ENCODE measurements at regions not wholly inside any gene's neighbourhood (a gene's known extent, or its start where the extent isn't known, plus 50 kb on each side); places are given as distances from the start of the nearest gene placed in this dataset.
"Not testable (repeated sequence)": the region's sequence is repeated elsewhere in the genome, so short reads cannot be mapped to it uniquely, and the experiment has no call there.

DNA sequence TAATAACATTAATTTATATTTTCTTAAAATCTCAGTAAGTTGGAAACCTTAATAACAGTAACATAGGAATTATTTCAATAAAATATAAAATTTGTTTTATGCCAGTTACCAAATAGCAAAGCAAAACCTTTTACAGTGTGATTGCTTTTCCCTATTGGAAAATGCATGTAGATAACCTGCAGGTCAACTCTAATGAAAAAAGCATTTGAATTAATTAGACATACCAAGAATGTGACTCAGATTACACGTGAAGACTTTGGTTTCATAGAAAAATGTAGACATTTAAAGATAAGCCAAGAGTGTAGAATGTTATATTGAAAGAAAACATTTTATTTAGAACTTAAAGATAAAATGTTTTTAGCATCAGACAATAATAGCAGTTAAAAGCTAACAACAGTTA is 888.1 kb downstream of the TMEM121 start:
- H3K4me3 ChIP-seq (ENCODE audit: low read depth, low read length) = no peak overlapping the region
- TF ChIP-seq MYC (IDR thresholded peaks at IDR 0.05; ENCODE audit: low read depth, low read length) = no peak
- TF ChIP-seq CTCF (IDR thresholded peaks at IDR 0.05; ENCODE audit: low read depth, low read length) = no peak
- TF ChIP-seq, protein P1, sequence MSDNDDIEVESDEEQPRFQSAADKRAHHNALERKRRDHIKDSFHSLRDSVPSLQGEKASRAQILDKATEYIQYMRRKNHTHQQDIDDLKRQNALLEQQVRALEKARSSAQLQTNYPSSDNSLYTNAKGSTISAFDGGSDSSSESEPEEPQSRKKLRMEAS (IDR thresholded peaks at IDR 0.05; ENCODE audit: low read depth, low read length) = no peak
- TF ChIP-seq POLR2A (IDR thresholded peaks at IDR 0.05; ENCODE audit: extremely low read depth, insufficient read length) = no peak
- no peak for DNase-seq (ENCODE audit: low read depth)

DNA sequence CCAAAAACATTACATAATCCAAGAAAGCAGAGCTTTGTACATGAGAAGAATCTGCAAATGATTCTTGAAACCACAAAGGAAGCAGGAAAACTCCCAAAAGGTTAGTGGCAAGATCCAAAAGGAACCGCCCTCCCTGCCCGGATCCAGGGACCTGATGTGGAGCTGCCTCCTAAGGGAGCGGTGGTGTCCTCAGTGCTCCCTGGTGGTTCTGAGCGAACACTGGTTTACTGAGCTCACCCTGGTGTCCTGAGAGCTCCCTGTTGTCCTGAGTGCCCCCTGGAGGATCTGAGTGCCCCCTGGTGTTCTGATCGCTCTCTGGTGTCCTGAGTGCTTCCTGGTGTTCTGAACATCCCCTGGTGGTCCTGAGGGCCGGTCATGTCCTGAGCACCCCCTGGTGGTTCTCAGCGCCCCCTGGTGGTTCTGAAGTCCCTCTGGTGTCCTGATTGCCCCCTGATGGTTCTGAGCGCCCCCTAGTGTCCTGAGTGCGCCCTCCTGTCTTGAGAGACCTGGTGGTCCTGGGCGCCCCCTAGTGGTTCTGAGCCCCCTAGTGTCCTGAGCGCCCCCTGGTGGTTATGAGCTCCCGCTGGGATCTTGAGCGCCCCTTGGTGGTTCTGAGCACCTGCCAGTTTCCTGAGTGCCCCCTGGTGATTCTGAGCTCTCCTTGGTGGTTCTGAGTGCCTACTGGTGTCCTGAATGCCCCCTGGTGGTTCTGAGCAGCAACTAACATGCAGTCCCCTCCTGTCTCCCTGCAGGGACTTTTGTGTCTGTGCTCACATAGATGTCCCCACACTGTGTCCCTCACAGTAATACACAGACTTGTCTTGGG is 891.1 kb downstream of the TMEM121 start:
- no peak overlapping the region for H3K4me3 ChIP-seq (ENCODE audit: low read depth, low read length)
- no peak for TF ChIP-seq MYC (IDR thresholded peaks at IDR 0.05; ENCODE audit: low read depth, low read length)
- TF ChIP-seq, protein P1 (IDR thresholded peaks at IDR 0.05; ENCODE audit: low read depth, low read length) = 0 out of 2 replicates have a peak, but pooled peaks have one; percentile 14
- TF ChIP-seq CTCF (IDR thresholded peaks at IDR 0.05; ENCODE audit: low read depth, low read length) = peak; percentile 100
- TF ChIP-seq POLR2A (IDR thresholded peaks at IDR 0.05; ENCODE audit: extremely low read depth, insufficient read length) = no peak
- peak; percentile 87 for DNase-seq (ENCODE audit: low read depth)

DNA sequence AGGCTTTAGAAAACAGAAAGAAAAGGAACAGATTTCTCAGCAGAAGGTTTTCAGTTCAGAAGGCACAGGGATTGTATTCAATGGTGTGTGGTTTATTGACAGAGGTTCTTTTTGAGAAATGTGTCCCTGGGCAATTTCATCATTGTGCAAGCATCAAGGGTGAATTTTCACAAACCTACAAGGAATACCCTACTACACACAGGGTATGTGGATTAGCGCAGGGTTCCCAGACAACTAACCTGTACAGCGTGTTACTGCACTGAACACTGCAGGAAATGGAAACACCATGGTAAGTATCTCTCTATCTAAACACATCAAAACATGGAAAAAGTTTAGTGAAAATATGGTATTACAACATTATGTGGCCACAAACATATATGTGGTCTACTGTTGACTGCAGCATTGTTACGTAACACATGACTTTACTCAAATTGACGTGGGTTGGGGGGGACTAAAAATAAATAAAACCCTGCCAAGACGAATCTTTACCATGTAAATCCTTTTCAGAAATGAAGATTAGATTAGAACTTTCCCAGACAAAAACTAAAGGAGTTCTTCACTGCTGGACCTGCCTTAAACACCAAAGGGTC is 893.1 kb downstream of the TMEM121 start:
- H3K4me3 ChIP-seq (ENCODE audit: low read depth, low read length) = no peak overlapping the region
- no peak for TF ChIP-seq POLR2A (IDR thresholded peaks at IDR 0.05; ENCODE audit: extremely low read depth, insufficient read length)
- TF ChIP-seq MYC (IDR thresholded peaks at IDR 0.05; ENCODE audit: low read depth, low read length) = no peak
- TF ChIP-seq, protein P1 (IDR thresholded peaks at IDR 0.05; ENCODE audit: low read depth, low read length) = no peak
- no peak for TF ChIP-seq CTCF (IDR thresholded peaks at IDR 0.05; ENCODE audit: low read depth, low read length)
- DNase-seq (ENCODE audit: low read depth) = peak; percentile 47

- peak; percentile 27 for TF ChIP-seq CTCF (IDR thresholded peaks at IDR 0.05; ENCODE audit: low read depth, low read length)
- H3K4me3 ChIP-seq (ENCODE audit: low read depth, low read length) = not testable (repeated sequence)
- peak; percentile 37 for DNase-seq (ENCODE audit: low read depth)
Observed at GRCh38 chr14:106421431-106422033, 895.1 kb downstream of the TMEM121 start.

DNA sequence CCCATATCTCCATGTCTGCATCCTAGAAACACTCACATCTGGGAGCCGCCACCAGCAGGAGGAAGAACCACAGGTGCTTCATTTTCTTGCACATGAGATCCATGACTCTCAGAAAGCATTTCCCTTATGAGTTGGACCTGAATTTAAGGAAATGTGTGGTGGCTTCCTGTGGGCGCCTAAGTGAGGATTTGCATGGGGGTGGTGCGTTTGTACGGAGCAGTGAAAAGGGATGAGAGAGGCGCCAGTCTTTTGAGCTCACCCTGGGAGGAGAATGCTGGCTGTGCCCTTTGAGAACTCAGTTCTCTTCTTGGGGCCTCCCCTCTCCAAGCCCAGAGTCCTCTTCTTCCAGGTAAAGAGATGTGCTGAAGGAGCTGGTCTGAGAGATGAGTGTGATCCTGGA is 895.7 kb downstream of the TMEM121 start:
- TF ChIP-seq, protein P1 (IDR thresholded peaks at IDR 0.05; ENCODE audit: low read depth, low read length) = no peak
- TF ChIP-seq POLR2A (IDR thresholded peaks at IDR 0.05; ENCODE audit: extremely low read depth, insufficient read length) = no peak
- TF ChIP-seq CTCF (IDR thresholded peaks at IDR 0.05; ENCODE audit: low read depth, low read length) = no peak
- TF ChIP-seq MYC (IDR thresholded peaks at IDR 0.05; ENCODE audit: low read depth, low read length) = no peak
- H3K4me3 ChIP-seq (ENCODE audit: low read depth, low read length) = no peak overlapping the region
- DNase-seq (ENCODE audit: low read depth) = no peak

DNA sequence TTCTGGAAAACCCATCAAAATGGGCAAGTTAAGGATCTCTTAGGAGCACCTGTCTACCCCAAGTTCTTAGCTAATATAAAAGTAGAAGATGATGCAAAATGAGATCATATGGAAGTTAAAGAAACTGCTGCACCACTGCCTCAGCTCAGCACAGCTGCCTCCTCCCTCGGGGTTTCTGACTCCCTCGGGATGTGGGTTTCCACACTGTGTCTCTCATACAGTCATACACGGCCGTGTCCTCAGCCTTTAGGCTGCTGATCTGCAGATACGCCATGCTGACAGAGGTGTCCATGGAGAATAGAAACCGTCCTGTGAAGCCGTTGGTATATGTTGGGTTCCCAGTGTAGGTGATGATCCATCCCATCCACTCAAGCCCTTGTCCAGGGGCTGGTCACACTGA is 898.8 kb downstream of the TMEM121 start:
- not testable (repeated sequence) for H3K4me3 ChIP-seq (ENCODE audit: low read depth, low read length)
- DNase-seq (ENCODE audit: low read depth) = peak; percentile 8

Data from NB4 (cell line).